Transverse colon (tissue), 4 donors: ENCODE measurements at regions not wholly inside any gene's neighbourhood (a gene's known extent, or its start where the extent isn't known, plus 50 kb on each side); places are given as distances from the start of the nearest gene placed in this dataset.

ENCODE experiments used
- POLR2A ChIP-seq: fragments of 450-650 bp; IDR thresholded peaks from one replicate; pipeline ENCODE4 v1.6.1; 2016; ENCODE audit warnings: antibody characterized with exemption, mild to moderate bottlenecking, moderate library complexity
- POLR2AphosphoS5 ChIP-seq, 3 donors: sonication (generic); formaldehyde crosslinking; IDR thresholded peaks; one replicate each; pipeline ENCODE4 v1.6.1; 2016; ENCODE audit warnings: antibody characterized with exemption in 3 of 3
- TF ChIP-seq, protein P1 (sequence below), 5 experiments: fragments of 200-600 bp in 3 of 5; fragments of 450-650 bp in 2 of 5; sonication (generic) in 3 of 5; IDR thresholded peaks; 1 replicate in 2 of 5; 2 replicates in 3 of 5; pipeline ENCODE4 v1.5.1; 2016 to 2017; ENCODE audit warnings: antibody characterized with exemption in 5 of 5, inconsistent platforms in 3 of 5, mild to moderate bottlenecking in 2 of 5, moderate library complexity in 1 of 5

DNA sequence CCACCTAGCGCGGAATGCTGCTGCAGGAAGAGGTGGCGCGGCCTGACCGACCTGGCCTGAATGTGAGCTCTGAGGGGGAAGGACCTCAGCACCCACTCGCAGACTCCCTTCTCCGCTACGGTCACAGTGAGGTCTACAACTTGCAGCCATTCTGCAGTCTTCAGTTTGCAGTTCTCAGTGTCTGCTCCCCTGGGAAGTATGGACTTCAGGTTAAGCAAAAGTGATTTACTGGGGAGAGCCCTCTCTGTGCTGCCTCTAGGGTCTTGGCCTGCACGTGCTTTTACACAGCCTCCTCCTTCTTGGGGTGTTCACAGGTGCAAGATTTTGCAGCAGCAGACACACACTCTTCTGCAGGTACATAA lies 296.0 kb downstream of the OMA1 start:
- TF ChIP-seq POLR2AphosphoS5 (IDR thresholded peaks at IDR 0.05): no peak
- TF ChIP-seq, protein P1, sequence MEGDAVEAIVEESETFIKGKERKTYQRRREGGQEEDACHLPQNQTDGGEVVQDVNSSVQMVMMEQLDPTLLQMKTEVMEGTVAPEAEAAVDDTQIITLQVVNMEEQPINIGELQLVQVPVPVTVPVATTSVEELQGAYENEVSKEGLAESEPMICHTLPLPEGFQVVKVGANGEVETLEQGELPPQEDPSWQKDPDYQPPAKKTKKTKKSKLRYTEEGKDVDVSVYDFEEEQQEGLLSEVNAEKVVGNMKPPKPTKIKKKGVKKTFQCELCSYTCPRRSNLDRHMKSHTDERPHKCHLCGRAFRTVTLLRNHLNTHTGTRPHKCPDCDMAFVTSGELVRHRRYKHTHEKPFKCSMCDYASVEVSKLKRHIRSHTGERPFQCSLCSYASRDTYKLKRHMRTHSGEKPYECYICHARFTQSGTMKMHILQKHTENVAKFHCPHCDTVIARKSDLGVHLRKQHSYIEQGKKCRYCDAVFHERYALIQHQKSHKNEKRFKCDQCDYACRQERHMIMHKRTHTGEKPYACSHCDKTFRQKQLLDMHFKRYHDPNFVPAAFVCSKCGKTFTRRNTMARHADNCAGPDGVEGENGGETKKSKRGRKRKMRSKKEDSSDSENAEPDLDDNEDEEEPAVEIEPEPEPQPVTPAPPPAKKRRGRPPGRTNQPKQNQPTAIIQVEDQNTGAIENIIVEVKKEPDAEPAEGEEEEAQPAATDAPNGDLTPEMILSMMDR (IDR thresholded peaks at IDR 0.05): no peak
- TF ChIP-seq POLR2A: no peak
